NCI-H1092 treated with DMSO at 0.1 percent for 48 hours (cell line): ENCODE measurements at regions not wholly inside any gene's neighbourhood (a gene's known extent, or its start where the extent isn't known, plus 50 kb on each side); places are given as distances from the start of the nearest gene placed in this dataset.

Source experiments
- DNase-seq: peaks from one replicate; lab custom pipeline; 2025; lab: John Stamatoyannopoulos, UW

GRCh38 chr13:63107179-63107943 is 1691.7 kb upstream of the PCDH20 start:
- DNase-seq, result no peak

GRCh38 chr13:63094717-63095116 is 1679.1 kb upstream of the PCDH20 start:
- no peak for DNase-seq

DNA sequence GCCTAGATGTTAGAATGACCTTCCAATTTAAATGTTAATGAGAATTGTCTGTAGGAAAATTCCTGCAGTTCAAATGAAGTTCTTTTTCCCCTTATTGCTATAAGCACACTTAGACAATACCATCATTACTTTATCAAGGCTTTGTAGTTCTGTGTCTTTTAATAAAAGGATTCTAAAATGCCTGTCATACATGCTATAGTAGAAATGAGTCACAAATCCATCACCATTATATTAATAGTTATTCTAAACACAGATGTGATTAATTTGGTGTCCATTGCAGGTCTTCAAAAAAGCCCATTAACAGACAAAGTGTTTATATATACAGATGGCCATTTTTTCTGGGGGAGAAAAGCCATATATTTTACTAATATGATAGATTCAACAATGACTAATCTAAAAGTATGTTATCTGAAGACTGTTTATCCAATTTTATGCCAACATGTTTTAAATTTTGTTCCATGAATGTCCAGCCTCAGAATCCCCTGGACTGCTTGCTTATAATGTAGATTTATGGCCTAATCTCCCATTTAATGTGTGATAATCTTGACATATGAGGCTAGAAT is 1678.3 kb upstream of the PCDH20 start:
- no peak for DNase-seq

DNA sequence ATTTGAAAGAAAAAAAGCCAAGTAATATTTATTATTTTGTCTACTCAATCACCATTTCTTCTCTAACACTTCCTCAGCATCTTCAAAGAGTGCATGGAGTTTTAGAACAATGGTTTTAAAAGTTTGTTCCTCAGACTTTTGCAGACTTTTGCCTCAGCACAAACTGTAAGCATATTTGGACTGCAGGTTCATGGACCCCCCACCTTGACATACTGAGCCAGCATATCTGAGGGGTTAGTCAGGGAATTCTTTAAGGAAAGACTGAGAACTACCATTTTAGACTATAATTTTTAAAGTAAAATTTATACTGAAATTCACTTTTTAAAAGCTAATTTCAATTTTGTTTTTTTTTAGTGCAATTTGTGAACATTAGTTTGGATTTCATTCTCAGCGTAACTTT is 1676.8 kb upstream of the PCDH20 start:
- DNase-seq, result no peak

- DNase-seq, result no peak
These were observed 1674.9 kb upstream of the PCDH20 start for GRCh38 chr13:63090524-63090923.

GRCh38 chr13:63088226-63088625 is 1672.6 kb upstream of the PCDH20 start:
- DNase-seq, result no peak

DNA sequence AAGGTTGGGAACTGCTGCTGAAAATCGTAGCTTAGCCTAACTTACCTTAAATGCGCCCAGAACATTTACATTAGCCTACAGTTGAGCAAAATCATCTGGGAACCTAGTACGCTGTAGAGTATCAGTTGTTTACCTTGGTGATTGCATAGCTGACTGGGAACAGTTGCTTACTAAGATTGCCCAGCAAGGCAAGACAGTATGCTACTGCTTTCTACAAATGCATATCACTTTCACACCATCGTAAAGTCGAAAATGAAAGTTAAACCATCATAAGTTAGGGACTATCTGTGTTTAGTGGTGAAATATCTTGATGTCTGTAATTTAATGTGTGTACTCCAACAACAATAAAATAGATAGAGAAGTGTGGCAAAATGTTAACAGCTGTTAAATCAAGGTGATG is 1670.6 kb upstream of the PCDH20 start:
- DNase-seq, result no peak

- no peak for DNase-seq
These were observed 1670.2 kb upstream of the PCDH20 start for GRCh38 chr13:63085851-63086250.

- no peak for DNase-seq
These were observed 1665.9 kb upstream of the PCDH20 start for GRCh38 chr13:63081400-63082014.

- DNase-seq, result no peak
These were observed 1659.5 kb upstream of the PCDH20 start for GRCh38 chr13:63075126-63075525.

DNA sequence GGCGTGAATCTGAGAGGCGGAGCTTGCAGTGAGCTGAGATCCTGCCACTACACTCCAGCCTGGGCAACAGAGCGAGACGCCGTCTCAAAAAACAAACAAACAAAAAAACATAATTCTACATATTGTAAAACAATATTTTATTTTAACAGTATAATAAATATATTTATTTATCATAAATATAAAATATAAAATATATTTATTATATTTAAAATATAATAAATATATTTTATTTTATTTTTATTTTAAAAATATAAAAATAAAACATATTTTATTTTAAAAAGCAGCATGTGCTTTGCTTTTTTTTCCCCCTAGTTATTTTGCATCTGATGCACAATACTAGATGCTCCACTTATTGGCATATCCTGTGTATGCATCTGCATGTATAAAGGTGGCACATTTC is 1634.6 kb upstream of the PCDH20 start:
- DNase-seq, result no peak

DNA sequence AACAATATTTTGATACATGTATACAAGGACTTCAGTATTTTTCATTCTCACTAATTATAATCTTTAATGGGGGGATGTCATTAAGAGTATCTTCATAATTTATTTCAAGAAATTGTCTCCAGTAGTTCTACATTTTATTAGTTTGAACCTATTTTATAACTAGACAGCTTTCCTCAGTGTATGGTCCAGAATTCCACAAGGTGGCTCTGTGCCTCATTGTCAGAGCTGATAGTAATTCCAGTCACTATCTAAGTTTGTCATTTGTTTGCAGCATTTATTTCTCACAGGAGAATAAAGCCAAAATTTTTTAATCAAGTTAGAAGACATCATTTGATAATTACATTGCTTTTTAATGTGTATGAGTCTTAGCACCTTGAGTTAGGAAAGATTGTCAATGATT is 1633.0 kb upstream of the PCDH20 start:
- DNase-seq, result no peak

DNA sequence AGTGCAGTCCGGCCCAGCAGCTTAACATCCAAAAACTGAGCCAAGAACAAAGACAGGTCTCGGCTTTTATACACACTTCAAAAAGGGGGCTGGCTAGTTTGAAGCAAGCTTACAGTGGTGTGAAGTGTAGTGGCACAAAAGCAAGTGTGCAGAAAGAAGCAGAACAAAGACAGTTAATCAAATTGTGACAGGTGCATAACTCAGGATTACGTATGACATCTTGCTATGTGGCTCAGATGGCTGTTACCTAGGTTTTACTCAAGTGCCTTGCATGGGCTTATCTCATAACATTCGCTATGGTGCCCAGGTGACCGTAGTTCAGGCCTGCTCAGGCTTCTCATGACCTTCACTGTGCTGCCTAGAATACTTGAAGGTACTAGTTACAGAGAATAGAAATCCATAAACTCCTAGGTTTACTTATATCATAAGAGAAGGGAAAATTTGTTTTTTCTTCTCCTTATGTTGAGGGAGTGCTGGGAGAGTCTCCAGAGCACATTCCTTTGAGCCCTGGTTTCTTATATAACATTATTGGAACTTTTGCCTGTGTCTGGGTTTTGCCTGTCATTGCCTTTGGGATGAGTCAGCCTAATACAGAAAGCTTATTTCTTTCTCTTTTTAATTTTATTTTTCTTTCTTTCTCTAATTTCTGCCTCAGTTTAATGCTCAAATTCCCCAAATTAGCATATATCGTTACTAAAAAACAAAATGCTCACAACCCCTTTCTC is 1629.1 kb upstream of the PCDH20 start:
- no peak for DNase-seq

DNA sequence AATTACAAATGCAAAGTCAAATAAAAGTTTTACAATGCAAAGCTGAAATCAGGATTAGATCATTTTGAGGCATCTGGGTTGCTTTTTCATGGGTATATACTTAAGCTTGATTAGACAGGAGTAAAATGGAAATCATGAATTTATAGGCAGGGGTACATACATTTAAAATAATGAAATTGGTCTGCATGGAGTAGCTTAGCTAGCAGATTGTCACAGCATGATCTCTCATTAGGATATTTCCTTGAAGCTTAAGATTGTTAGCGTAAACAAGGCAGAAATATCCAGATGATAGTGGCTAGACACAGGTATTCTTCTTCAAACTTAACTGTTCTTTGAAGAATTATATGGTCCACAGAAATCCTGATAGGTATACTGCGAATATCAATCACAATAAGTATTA is 1627.0 kb upstream of the PCDH20 start:
- DNase-seq, result no peak

DNA sequence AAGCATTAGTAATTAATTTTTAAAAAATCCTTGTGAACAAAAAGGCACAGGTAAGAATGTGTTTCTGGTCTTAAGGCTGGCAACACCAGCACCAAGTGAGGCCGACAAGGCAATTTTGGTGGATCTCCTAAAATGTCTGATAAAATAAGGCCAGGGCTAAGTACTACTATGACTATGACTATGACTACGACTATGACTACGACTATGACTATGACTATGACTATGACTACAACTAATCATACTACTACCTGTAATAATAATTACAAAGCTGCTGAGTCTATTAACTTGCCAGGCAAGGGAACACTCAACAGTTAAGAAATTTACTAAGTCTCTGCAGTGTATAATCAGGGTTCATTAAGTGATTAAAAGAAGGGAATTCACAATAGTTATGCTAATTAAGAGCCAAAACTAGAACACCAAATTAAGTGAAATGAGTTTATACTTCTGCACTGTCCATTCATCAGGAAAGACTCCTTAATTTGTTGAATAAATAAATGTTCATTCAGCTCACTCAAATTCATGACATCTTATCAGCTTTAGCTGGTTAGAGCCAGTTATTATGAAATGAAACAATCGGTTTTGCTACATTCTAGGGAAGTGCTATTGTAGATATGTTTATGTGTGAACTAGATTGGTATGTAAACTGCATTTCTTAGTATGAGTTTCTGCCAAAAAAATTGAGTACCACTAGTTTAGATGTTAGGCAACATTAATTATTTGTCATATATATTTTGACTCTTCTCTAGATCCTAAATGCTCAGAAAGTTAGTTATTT is 1626.2 kb upstream of the PCDH20 start:
- DNase-seq, result no peak

- no peak for DNase-seq
These were observed 1610.7 kb upstream of the PCDH20 start for GRCh38 chr13:63026285-63026797.

DNA sequence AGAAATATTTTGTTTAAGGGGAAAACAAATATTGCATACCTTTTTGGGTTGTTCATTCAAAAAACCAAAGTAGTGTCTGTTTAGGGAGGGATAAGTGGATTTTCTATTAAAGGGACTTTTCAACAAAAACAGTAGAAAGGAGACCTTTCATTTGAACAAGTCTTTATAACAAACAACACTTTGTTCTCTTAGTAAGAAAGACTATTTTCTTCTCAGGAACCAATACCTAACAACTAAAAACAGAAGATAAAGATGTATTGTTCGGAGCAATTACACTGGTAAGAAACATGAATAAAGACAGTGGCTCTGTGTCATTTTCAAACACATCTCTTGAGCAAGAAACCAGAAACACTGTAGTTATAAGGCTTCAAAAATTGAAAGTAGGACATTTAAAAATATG is 1610.1 kb upstream of the PCDH20 start:
- no peak for DNase-seq

DNA sequence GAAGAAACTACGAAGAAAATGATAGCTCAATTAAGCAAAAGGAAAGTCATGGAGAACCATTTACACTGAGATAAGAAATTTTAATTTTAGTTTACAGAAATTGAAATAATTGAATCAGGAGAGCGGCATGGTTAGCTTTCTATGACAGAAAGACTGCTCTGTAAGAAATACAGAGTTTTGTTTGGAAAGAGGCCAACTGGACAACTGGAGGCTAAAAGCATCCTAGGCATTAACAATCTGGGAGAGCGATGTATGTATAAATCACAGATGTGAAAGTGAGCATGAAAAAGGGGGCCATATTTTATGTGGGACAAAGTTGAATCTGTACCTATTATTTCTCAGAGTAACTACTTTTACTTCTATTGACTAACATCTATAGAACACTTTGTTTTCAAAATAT is 1608.8 kb upstream of the PCDH20 start:
- no peak for DNase-seq

GRCh38 chr13:63011996-63012395 is 1596.3 kb upstream of the PCDH20 start:
- DNase-seq, result no peak

GRCh38 chr13:63010072-63010658 is 1594.5 kb upstream of the PCDH20 start:
- DNase-seq, result no peak

- no peak for DNase-seq
These were observed 1590.0 kb upstream of the PCDH20 start for GRCh38 chr13:63005625-63006024.

- no peak for DNase-seq
These were observed 1582.0 kb upstream of the PCDH20 start for GRCh38 chr13:62997696-62998095.
